ENCODE measurements at regions not wholly inside any gene's neighbourhood (a gene's known extent, or its start where the extent isn't known, plus 50 kb on each side); places are given as distances from the start of the nearest gene placed in this dataset.

DNA sequence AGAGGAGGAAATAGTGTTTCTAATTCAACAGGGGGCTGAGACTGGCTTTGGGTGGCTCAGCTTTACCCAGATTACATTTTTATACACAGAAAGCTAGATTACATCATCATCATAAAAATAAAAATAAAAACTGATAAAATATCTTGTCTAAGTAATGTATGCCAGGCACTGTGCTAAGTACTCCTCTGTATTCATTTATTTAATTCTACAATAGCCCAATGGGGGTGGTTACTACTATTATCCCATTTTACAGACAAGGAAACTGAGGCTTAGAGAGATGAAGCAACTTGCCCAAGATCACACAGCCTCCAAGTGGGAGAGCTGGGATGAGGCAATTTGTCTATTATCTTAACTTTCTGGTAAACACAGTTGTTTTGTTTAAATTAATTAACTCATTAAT lies 62.3 kb upstream of the ECE1 start:
- H3K79me2 ChIP-seq (ENCODE audit: insufficient read depth, low read length), result no peaks in the 10 kb centered on the region
- H3K9me3 ChIP-seq (ENCODE audit: low read depth, low read length), result no peaks in the 10 kb centered on the region
- H3K27ac ChIP-seq (ENCODE audit: low read depth, low read length), result no peak overlapping the region
- no peak overlapping the region for H2AFZ ChIP-seq (ENCODE audit: low read length)
- TF ChIP-seq CTCF (IDR thresholded peaks at IDR 0.05; ENCODE audit: extremely low read depth, low read depth, low read length), result no peak
- H3K4me2 ChIP-seq (ENCODE audit: insufficient read depth, low read length), result no peak overlapping the region
- no peaks in the 10 kb centered on the region for H4K20me1 ChIP-seq (ENCODE audit: insufficient read depth, low read length)
- no peak for DNase-seq (ENCODE audit: insufficient read length, low spot score, missing footprints)
- no peaks in the 10 kb centered on the region for H3K36me3 ChIP-seq (ENCODE audit: insufficient read depth, low read length)
- H3K4me3 ChIP-seq (ENCODE audit: insufficient read depth, low read length), result no peak overlapping the region
- H3K4me1 ChIP-seq (ENCODE audit: insufficient read depth, low read length), result no peaks in the 10 kb centered on the region
- no peaks in the 10 kb centered on the region for H3K27me3 ChIP-seq (ENCODE audit: insufficient read depth, low read length)

DNA sequence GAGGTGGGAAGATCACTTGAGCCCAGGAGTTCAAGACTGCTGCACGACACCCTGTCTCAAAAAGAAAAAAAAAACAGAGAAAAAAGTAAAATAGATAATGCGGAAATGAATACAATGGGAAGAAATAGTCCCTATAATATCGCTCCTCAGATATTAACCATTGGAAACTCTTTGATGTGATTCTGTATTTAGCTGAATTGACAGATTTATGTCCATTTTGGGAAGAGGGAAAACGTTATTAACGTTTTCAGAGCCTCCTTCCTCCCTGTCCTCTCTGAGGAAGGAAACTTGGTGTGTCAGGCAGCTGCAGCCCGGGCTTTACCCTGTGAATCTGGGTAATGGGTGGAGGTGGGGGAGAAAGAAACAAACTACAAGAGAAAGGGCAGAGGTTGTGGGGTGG lies 61.6 kb upstream of the ECE1 start:
- no peak for TF ChIP-seq CTCF (IDR thresholded peaks at IDR 0.05; ENCODE audit: extremely low read depth, low read depth, low read length)
- Histone ChIP-seq H3K79me2 (ENCODE audit: insufficient read depth, low read length) (no peaks in the 10 kb centered on the region), H3K36me3 (ENCODE audit: insufficient read depth, low read length) (no peaks in the 10 kb centered on the region), H3K9me3 (ENCODE audit: low read depth, low read length) (no peaks in the 10 kb centered on the region), H3K27me3 (ENCODE audit: insufficient read depth, low read length) (no peaks in the 10 kb centered on the region), H3K4me1 (ENCODE audit: insufficient read depth, low read length) (no peaks in the 10 kb centered on the region), H3K27ac (ENCODE audit: low read depth, low read length) (no peak overlapping the region), H2AFZ (ENCODE audit: low read length) (no peak overlapping the region), H4K20me1 (ENCODE audit: insufficient read depth, low read length) (no peaks in the 10 kb centered on the region), H3K4me3 (ENCODE audit: insufficient read depth, low read length) (no peak overlapping the region), H3K4me2 (ENCODE audit: insufficient read depth, low read length) (no peak overlapping the region)
- DNase-seq (ENCODE audit: insufficient read length, low spot score, missing footprints), result no peak

DNA sequence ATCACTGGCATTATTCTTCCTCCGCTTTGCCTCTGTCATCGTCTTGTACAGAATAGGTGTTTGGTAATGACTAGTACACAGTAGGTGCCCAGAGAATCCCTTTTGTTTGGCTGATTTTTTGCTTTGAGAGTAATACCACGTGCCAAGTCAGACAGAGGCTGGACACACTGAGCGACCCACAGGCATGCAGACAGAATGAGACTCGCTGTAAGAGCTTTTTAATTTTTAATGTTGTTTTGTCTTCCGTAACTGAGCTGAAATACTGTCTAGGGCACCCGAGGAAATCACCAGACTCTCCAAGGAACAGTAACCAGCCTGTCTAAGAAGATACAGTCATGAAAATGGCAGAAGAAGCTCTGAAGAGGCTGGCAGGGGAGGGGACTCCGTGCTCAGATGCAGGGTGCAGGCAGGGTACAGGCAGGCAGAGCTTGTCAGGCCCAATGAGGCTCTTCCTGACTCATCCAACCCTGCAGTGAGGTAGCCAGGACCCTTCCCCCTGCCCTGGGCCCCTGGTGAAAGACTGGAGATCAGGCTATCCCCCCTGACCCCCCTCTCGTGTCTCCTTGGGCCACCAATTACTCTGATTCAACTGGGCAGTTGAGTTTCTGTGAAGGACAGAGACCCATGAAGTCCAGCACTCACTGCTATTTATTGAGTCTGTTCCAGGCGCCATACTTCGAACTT lies 60.1 kb upstream of the ECE1 start:
- Histone ChIP-seq H2AFZ (ENCODE audit: low read length) (no peak overlapping the region), H3K36me3 (ENCODE audit: insufficient read depth, low read length) (no peaks in the 10 kb centered on the region), H3K79me2 (ENCODE audit: insufficient read depth, low read length) (no peaks in the 10 kb centered on the region), H3K27ac (ENCODE audit: low read depth, low read length) (no peak overlapping the region), H3K9me3 (ENCODE audit: low read depth, low read length) (no peaks in the 10 kb centered on the region), H3K4me1 (ENCODE audit: insufficient read depth, low read length) (peaks cover 7% of the 10 kb centered on the region), H3K27me3 (ENCODE audit: insufficient read depth, low read length) (no peaks in the 10 kb centered on the region), H3K4me3 (ENCODE audit: insufficient read depth, low read length) (no peak overlapping the region), H4K20me1 (ENCODE audit: insufficient read depth, low read length) (no peaks in the 10 kb centered on the region), H3K4me2 (ENCODE audit: insufficient read depth, low read length) (no peak overlapping the region)
- TF ChIP-seq CTCF (IDR thresholded peaks at IDR 0.05; ENCODE audit: extremely low read depth, low read depth, low read length), result no peak
- DNase-seq (ENCODE audit: insufficient read length, low spot score, missing footprints), result no peak

- no peak for TF ChIP-seq CTCF (IDR thresholded peaks at IDR 0.05; ENCODE audit: extremely low read depth, low read depth, low read length)
- no peak for DNase-seq (ENCODE audit: insufficient read length, low spot score, missing footprints)
- Histone ChIP-seq H3K4me3 (ENCODE audit: insufficient read depth, low read length) (no peak overlapping the region), H4K20me1 (ENCODE audit: insufficient read depth, low read length) (no peaks in the 10 kb centered on the region), H3K9me3 (ENCODE audit: low read depth, low read length) (no peaks in the 10 kb centered on the region), H3K4me1 (ENCODE audit: insufficient read depth, low read length) (peaks cover 7% of the 10 kb centered on the region), H2AFZ (ENCODE audit: low read length) (no peak overlapping the region), H3K79me2 (ENCODE audit: insufficient read depth, low read length) (peaks cover 3% of the 10 kb centered on the region), H3K27ac (ENCODE audit: low read depth, low read length) (no peak overlapping the region), H3K4me2 (ENCODE audit: insufficient read depth, low read length) (no peak overlapping the region), H3K36me3 (ENCODE audit: insufficient read depth, low read length) (no peaks in the 10 kb centered on the region), H3K27me3 (ENCODE audit: insufficient read depth, low read length) (no peaks in the 10 kb centered on the region)
These were observed 59.4 kb upstream of the ECE1 start for GRCh38 chr1:21349693-21350092.

Measured in osteoblast (primary cell).